NCI-H146 treated with DMSO at 0.1 percent for 48 hours (cell line): ENCODE measurements at regions not wholly inside any gene's neighbourhood (a gene's known extent, or its start where the extent isn't known, plus 50 kb on each side); places are given as distances from the start of the nearest gene placed in this dataset.
"Not testable (repeated sequence)": the region's sequence is repeated elsewhere in the genome, so short reads cannot be mapped to it uniquely, and the experiment has no call there.

ENCODE experiments used
- DNase-seq: peaks from one replicate; lab custom pipeline; 2025; ENCODE audit not compliant: unreplicated experiment; lab: John Stamatoyannopoulos, UW

DNA sequence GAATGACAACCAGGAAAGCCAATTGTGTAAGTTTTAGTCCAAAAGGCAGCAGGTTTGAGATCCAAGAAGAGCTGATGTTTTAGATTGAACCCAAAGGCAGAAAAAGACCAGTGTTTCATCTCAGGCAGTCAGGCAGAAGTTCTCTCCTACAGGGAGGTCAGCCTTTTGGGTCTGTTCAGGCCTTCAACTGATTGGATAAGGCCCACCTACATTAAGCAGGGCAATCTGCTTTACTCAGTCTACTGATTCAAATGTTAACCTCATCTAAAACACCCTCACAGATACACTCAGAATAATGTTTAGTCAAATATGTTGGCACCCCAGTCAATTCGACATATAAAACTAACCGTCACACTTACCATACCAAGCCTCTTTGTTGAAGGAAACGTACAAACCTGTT is 134.2 kb upstream of the NEIL3 start:
- DNase-seq = no peak

DNA sequence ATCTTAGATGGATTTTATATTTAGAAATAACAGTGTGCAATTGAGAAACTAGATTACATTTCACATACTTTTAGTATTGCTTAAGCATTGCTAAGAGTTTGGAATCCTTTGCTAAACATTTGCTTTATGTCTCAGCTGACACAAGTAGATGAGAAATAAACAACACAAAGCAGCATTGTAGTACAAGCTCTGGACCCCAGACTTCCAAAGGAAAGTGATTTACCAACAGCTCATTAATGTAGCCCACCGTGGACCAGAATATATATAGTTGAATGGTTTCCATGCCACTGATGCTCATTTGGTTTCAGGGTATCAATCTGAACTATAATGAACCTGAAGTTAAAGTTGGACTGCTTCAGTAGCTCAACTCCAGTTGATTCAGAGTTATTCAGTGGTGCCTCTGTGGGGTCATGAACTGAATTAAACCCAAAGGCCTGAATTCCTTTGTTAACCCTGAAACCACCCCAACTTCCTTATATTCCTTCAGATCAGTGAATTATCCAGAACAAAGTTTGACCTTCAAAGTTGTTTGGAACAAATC is 132.1 kb upstream of the NEIL3 start:
- DNase-seq = no peak

DNA sequence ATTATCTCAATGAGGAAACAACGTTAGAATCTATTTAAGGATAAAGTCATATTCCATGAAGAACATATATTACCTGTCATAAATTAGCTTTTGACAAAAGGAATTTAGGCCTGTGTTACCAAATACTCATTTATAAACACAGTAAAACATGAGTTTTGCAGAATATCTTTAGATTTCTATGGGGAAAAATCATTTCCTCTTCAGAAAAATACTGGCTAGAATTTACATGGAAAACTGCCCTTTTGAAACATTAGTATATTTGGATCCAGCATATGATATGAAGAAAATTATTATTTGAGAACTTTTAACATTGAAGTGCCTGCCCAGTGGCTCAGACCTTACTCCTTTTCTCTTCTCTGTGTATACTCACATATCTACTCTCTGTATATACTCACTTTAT is 131.4 kb upstream of the NEIL3 start:
- DNase-seq = no peak

DNA sequence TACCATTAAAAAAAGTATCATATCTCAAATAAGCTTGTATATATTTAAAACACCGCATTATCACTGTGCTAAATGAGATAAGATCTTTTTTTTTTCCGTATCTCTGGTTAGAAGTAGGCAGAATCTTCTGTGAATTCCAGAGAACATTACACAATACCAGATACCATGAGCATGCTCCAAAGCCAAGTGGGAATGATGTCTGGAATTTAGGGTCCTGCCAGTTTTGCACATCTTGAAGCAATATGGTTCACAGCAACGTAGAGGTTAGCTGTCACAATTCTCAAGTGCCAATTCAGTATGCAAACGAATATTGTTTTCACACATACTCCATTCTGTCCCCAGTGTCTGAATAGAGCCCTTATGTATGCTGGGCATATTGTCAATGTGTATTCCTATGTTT is 127.5 kb upstream of the NEIL3 start:
- DNase-seq = no peak

DNA sequence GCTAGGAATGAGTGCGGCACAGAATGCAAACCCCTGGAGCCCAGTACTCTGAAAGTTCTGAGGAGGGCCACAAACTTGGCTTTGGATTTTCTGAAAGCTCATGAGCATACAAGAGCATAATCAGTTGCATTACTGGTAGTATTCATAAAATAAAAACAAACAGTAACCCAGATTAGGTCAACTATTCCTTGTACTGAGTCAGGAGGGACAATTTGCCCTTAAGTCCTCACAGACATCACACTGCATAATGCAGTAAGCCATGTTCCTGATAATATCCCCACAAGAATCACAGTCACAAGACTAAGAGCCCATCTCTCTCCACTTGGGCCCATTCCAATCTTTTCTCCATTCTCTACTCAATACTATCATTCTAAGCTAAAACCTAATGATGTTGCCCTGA is 126.9 kb upstream of the NEIL3 start:
- DNase-seq = no peak

DNA sequence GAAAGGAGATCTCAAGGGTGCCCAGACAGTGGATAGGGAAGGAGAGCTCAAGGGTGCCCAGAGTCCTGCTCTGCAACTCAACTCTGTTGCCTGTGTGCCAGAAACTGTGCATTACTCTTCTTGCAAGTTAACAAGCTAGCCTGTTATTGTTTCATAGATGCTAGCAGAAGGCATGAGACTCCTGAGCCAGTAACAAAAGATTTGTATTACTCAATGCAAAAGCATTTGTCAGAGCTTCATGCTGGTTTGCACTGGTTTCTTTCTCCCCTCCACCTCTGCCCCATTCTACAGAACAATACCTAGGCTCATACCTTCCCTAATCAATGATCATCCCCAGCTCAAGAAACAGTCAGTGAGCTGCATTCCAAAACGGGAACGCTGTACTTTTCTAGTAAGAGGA is 124.5 kb upstream of the NEIL3 start:
- DNase-seq = no peak

GRCh38 chr4:177185579-177185978 is 124.1 kb upstream of the NEIL3 start:
- no peak for DNase-seq

- DNase-seq = no peak
Observed at GRCh38 chr4:177187371-177187770, 122.3 kb upstream of the NEIL3 start.

DNA sequence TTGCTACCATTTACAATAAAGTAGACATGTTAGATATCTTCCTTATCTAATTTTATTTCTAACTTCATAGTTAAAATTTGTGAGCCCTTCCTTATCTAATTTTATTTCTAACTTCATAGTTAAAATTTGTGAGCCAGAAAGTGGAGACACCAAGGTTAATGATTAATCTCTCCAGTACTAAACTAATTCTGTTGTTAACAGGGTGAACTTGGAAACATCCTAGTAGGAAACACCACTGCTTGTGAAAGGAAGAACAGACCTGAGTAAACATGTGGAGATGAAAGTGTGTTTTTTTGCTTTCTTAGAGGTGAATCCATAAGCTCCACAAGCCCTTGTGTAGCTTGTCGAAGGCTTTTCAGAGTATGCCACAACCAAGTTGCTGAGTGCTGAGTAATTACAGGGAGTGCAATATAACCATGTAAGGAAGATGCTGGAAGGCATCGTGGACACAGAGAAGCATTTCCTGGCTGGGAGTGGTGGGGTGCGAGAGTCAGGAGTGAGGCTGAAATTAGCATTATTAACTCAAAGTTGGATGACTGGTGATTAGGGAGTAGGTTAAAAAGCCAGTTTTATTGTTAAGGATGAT is 118.6 kb upstream of the NEIL3 start:
- no peak for DNase-seq

- DNase-seq = no peak
Observed at GRCh38 chr4:177191586-177191985, 118.1 kb upstream of the NEIL3 start.

DNA sequence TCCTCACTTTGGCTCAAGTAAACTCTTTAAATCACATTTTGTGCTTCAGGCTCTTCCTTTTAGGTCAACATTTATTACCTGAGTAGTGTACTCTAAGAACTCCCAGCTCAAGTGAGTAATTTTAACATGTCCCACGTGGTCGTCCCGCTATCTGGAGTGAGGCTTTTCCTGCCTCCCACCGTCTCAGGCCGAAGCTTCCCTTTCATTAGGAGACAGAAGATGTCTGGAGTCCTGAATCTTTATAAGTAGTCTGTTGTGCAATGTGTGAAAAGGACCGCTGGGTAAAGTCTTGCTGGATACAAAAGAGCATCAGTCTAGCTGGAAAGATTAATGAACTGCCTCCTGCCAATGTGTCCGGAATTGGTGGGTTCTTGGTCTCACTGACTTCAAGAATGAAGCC is 117.7 kb upstream of the NEIL3 start:
- DNase-seq = no peak

GRCh38 chr4:177193024-177193715 is 116.5 kb upstream of the NEIL3 start:
- DNase-seq = not testable (repeated sequence)

DNA sequence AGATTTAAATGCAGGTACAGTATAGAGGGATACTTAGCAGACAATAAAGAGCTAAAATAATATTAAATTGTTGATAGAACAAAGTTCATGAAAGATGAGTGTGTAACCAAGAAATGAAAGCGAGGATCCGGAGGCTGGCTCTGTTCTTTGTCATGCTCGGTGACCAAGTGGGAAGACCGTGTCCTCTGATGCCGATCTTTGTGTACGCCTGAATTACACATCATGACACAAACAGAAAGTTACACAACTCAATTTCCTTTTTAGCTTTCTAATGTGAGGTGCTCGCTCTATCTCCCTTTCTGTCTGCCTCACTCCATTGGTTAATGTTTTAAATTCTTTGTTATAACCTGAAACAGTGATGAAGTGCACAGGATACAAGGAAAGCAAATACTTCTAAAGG is 114.8 kb upstream of the NEIL3 start:
- no peak for DNase-seq

DNA sequence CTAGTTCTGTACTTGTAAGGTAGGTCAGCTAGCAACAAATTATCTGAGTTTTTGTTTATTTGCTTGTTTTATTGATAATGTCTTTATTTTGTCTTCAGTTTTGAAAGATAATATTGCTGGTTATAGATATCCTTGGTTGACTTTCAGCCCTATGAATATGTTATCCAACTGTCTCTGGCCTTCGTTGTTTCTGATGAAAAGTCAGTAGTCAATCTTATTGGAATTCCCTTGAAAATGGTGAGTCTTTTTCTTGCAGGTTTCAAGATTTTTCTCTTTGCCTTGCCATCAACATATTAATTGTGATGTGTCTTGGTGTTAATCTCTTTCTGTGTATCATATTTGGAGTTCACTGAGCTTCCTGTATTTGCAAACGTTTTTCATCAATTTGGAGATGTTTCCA is 113.1 kb upstream of the NEIL3 start:
- DNase-seq = no peak

DNA sequence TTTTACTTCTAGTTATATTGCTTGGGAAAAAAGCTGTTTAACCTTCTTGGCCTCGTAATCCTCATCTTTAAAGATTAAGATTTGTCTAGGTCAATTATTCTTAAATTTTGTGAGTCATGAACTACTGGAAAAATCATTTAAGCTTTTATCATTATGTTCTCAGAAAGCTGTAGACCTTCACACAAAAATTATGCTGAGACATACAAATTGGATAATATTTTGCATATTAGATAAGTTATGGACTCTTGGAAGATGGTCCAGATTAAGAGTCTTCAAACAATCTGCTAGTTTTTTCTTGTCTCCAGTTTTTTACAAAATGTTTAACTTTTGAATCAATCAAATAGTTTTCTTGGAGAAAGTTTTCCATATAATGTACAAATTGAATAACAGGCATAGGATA is 108.1 kb upstream of the NEIL3 start:
- no peak for DNase-seq

DNA sequence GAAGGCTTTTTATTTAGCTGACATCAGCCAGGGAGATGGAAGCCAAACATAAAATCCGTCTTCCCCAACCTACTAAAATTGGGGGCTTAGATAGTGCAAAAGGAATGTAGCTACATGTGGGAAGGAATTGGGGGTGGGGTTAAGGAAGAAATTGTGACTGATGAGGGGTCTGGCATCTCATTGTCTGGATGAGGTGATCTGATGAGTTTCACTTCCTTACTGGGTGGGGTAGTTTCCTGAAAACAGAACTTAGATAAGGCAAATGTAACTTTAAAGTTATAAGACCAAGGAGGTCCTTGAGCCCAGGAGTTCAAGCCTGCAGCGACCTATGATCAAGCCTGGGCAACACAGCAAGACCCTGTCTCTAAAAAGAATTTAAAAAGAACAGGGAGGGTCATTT is 105.5 kb upstream of the NEIL3 start:
- DNase-seq = no peak

- DNase-seq = no peak
Observed at GRCh38 chr4:177214935-177215334, 94.7 kb upstream of the NEIL3 start.

DNA sequence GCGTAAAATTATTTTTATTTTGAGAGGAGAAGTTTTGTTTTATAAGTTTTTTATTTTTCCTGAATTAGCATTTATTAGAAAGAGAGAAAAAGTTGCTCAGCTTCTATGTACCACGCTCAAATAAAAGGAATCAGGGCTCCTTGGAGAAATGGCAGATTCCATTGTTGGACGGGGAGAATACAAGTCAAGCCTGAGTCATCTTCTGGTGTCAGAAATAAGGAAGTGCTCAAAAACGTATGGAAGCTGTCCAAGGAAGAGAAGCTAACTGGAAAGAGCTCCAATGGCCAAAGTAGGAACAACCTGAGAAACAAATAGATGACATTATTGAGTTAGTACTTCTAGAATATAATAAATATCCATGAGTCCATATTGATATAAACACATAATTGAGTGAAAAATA is 89.3 kb upstream of the NEIL3 start:
- DNase-seq = no peak

DNA sequence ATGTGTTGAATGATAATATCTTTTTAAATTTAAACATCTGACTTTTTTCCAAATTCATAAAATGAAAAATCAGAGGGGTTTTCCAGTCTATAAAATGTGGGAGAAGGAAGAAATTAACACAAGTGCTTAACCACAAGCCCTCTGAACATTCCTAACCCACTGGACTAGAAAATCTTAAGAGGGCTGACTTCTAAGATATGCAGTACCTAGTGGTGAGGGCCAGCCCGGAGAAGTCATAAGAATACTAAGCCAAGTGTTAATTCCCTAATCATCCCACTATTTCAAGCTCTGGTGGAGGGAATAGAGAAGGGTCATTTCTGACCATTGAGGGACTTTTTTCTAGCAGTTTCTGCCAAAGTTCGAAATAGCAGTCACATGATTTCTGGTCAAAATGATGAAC is 86.9 kb upstream of the NEIL3 start:
- DNase-seq = no peak

- no peak for DNase-seq
Observed at GRCh38 chr4:177225605-177226004, 84.1 kb upstream of the NEIL3 start.

GRCh38 chr4:177227636-177228035 is 82.0 kb upstream of the NEIL3 start:
- DNase-seq = no peak

DNA sequence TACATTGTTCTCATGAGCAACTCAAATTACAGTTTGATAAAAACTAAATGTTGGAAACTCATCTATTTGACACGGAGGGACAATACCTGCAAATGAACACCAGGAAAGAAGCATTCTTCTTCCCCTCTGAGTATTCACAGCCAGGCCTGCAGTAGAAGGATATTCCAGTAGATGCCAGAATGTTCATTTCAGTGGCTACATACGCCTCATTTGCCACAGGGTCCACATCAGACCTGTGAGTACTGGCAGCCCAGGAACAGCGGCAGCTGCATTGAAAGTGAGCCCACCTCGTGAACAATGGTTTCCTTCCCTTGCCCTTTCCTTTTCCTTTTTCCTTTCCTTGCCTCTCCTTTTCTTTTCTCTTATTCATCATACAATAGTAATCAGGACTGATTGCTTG is 81.1 kb upstream of the NEIL3 start:
- no peak for DNase-seq

GRCh38 chr4:177229331-177229730 is 80.3 kb upstream of the NEIL3 start:
- no peak for DNase-seq
